ENCODE measurements at regions not wholly inside any gene's neighbourhood (a gene's known extent, or its start where the extent isn't known, plus 50 kb on each side); places are given as distances from the start of the nearest gene placed in this dataset.

DNA sequence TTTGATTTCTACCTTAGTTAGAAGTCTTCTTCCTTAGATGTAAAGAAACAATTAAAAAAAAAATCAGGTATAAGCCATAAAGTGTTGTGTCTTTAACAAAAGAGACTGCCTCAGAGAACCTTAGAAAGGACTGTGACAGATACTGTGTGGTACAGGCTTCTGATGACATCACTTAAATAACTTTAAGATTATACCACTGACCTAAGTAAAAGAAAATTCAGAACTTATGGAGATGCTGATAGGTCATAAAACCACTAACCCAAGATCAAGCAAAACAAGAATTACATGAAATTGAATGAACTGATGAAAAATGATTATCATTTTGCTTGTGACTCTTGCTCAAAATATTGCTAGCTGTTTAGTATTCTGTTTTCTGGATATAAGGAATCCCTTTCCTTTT lies 220.8 kb downstream of the NRIP1 start:
- DNase-seq (ENCODE audit: low read depth) = no peak
- H3K4me3 ChIP-seq (ENCODE audit: low read depth, low read length) = no peak overlapping the region
- no peak for TF ChIP-seq CTCF (IDR thresholded peaks at IDR 0.05; ENCODE audit: low read depth, low read length)
- TF ChIP-seq MYC (IDR thresholded peaks at IDR 0.05; ENCODE audit: low read depth, low read length) = no peak
- no peak for TF ChIP-seq POLR2A (IDR thresholded peaks at IDR 0.05; ENCODE audit: extremely low read depth, insufficient read length)
- TF ChIP-seq, protein P1, sequence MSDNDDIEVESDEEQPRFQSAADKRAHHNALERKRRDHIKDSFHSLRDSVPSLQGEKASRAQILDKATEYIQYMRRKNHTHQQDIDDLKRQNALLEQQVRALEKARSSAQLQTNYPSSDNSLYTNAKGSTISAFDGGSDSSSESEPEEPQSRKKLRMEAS (IDR thresholded peaks at IDR 0.05; ENCODE audit: low read depth, low read length) = no peak

- TF ChIP-seq MYC (IDR thresholded peaks at IDR 0.05; ENCODE audit: low read depth, low read length) (no peak), CTCF (IDR thresholded peaks at IDR 0.05; ENCODE audit: low read depth, low read length) (no peak), POLR2A (IDR thresholded peaks at IDR 0.05; ENCODE audit: extremely low read depth, insufficient read length) (no peak)
- TF ChIP-seq, protein P1 (IDR thresholded peaks at IDR 0.05; ENCODE audit: low read depth, low read length) = no peak
- no peak for DNase-seq (ENCODE audit: low read depth)
Measured at GRCh38 chr21:14842601-14843000, 222.2 kb downstream of the NRIP1 start.

GRCh38 chr21:14841511-14842472 lies 223.0 kb downstream of the NRIP1 start:
- H3K4me3 ChIP-seq (ENCODE audit: low read depth, low read length) = no peak overlapping the region
- no peak for DNase-seq (ENCODE audit: low read depth)
- TF ChIP-seq CTCF (IDR thresholded peaks at IDR 0.05; ENCODE audit: low read depth, low read length) = no peak
- TF ChIP-seq MYC (IDR thresholded peaks at IDR 0.05; ENCODE audit: low read depth, low read length) = no peak
- TF ChIP-seq POLR2A (IDR thresholded peaks at IDR 0.05; ENCODE audit: extremely low read depth, insufficient read length) = no peak
- TF ChIP-seq, protein P1 (IDR thresholded peaks at IDR 0.05; ENCODE audit: low read depth, low read length) = no peak

More at GRCh38 chr21:14842601-14843000, 222.2 kb downstream of the NRIP1 start:
- no peak overlapping the region for H3K4me3 ChIP-seq (ENCODE audit: low read depth, low read length)

DNA sequence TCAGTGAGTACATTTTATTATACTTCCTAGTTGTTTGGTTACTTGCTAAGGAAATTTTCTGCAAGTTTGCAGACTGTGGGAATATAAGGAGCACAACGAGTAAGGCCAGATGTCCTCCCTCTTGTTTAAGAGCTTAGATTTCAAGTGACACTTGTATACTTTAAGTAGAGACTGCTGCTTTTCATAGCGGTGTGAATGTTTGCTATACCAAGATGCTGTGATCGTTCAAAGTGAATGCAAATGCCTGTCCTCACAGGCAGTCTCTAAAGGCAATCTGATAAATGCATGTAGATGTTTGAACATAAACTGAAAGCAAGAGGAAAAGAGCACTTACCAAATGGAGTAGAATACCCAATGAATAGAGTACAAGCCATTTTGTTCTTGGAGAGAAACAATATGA lies 226.4 kb downstream of the NRIP1 start:
- DNase-seq (ENCODE audit: low read depth) = no peak
- H3K4me3 ChIP-seq (ENCODE audit: low read depth, low read length) = no peak overlapping the region
- no peak for TF ChIP-seq MYC (IDR thresholded peaks at IDR 0.05; ENCODE audit: low read depth, low read length)
- TF ChIP-seq, protein P1 (IDR thresholded peaks at IDR 0.05; ENCODE audit: low read depth, low read length) = no peak
- TF ChIP-seq POLR2A (IDR thresholded peaks at IDR 0.05; ENCODE audit: extremely low read depth, insufficient read length) = no peak
- TF ChIP-seq CTCF (IDR thresholded peaks at IDR 0.05; ENCODE audit: low read depth, low read length) = no peak

DNA sequence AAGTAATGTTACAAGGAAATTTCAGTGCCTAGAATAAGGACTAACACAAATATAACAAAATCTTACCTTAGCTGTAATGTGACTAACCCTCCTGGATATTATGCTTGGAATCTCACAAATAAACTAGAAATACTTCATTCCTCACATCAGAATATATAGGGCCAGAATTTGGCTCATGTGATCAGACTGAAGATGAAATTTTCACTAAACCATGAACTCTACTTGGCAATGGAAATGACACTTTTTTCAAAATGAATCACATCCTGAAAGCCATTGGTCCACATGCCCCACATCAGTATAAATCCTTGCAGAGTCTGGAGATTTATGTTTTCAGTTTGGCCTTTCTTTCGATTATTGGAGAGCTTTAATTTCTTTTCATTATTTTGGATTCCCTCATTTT lies 227.8 kb downstream of the NRIP1 start:
- H3K4me3 ChIP-seq (ENCODE audit: low read depth, low read length) = no peak overlapping the region
- TF ChIP-seq POLR2A (IDR thresholded peaks at IDR 0.05; ENCODE audit: extremely low read depth, insufficient read length) (no peak), MYC (IDR thresholded peaks at IDR 0.05; ENCODE audit: low read depth, low read length) (no peak), CTCF (IDR thresholded peaks at IDR 0.05; ENCODE audit: low read depth, low read length) (no peak)
- TF ChIP-seq, protein P1 (IDR thresholded peaks at IDR 0.05; ENCODE audit: low read depth, low read length) = no peak
- DNase-seq (ENCODE audit: low read depth) = no peak
